NT2/D1 (cell line): ENCODE measurements at regions not wholly inside any gene's neighbourhood (a gene's known extent, or its start where the extent isn't known, plus 50 kb on each side); places are given as distances from the start of the nearest gene placed in this dataset.

Source experiments
- DNase-seq: peaks from one replicate; pipeline ENCODE4 v3.0.0-alpha.2; 2011; ENCODE audit warnings: low read depth, low spot score
- H3K27me3 ChIP-seq: 2 replicates; pipeline ENCODE4 v1.6.0; 2011; ENCODE audit warnings: mild to moderate bottlenecking; ENCODE audit not compliant: insufficient read length, insufficient read depth
- H3K36me3 ChIP-seq: 2 replicates; pipeline ENCODE4 v1.6.1; 2011; ENCODE audit warnings: mild to moderate bottlenecking, low read length, mixed read lengths; ENCODE audit not compliant: insufficient read depth, insufficient read length
- H3K4me1 ChIP-seq: 2 replicates; pipeline ENCODE4 v1.5.1; 2011; ENCODE audit not compliant: insufficient read depth, insufficient read length
- H3K4me3 ChIP-seq: 2 replicates; pipeline ENCODE4 v1.5.1; 2011; ENCODE audit warnings: low read depth; ENCODE audit not compliant: insufficient read length
- H3K9ac ChIP-seq: 2 replicates; pipeline ENCODE4 v1.6.0; 2011; ENCODE audit warnings: low read depth; ENCODE audit not compliant: insufficient read length
- H3K9me3 ChIP-seq: 2 replicates; pipeline ENCODE4 v1.5.1; 2011; ENCODE audit warnings: mild to moderate bottlenecking, low read length; ENCODE audit not compliant: insufficient read depth
- SUZ12 ChIP-seq: IDR thresholded peaks from 2 replicates; pipeline ENCODE4 v1.6.1; 2011; ENCODE audit not compliant: insufficient read length, insufficient read depth; ENCODE audit errors: extremely low read depth
- YY1 ChIP-seq: IDR thresholded peaks from 2 replicates; pipeline ENCODE4 v1.6.1; 2011; ENCODE audit not compliant: insufficient read length, insufficient read depth
- ZNF274 ChIP-seq: IDR thresholded peaks from 2 replicates; pipeline ENCODE4 v1.6.1; 2011; ENCODE audit warnings: mild to moderate bottlenecking, low read depth, low read length

DNA sequence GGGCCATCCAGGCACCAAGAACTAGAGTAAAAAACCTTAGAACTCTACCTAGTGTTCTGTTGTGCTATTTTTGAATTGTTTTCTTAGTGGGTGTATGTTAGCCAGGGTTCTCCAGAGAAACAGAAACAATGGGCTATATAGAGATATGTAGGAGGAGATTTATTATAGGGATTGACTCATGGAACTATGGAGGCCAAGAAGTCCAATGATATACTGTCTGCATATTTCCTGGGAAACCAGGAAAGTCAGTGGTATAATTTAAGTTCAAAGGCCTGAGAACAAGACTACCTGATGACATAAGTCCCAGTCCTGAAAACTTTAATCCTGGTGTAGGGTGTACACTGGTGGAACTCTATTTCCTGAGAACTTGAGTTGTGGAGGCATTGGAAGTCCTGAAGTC, 108.7 kb upstream of the ACVR1 start:
- Histone ChIP-seq H3K4me1 (no peaks in the 10 kb centered on the region), H3K36me3 (no peaks in the 10 kb centered on the region), H3K9ac (no peak overlapping the region), H3K27me3 (no peaks in the 10 kb centered on the region), H3K4me3 (no peak overlapping the region), H3K9me3 (peaks cover 17% of the 10 kb centered on the region; the same call in 1 of the 2 replicates)
- TF ChIP-seq YY1 (no peak), ZNF274 (no peak), SUZ12 (no peak)
- DNase-seq = no peak

DNA sequence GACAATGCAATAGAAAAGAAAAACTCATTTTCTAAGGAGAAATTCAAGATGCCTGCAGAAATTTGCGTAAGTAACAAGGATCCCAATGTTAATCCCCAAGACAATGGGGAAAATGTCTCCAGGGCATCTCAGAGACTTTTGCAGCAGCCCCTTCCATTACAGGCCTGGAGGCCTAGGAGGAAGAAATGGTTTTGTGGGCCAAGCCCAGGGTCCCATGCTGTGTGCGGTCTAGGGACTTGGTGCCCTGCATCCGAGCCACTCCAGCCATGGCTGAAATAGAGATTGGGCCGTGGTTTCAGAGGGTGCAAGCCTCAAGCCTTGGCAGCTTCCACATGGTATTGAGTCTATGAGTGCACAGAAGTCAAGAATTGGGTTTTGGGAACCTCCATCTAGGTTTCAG, 103.9 kb upstream of the ACVR1 start:
- Histone ChIP-seq H3K27me3 (no peaks in the 10 kb centered on the region), H3K9me3 (peaks cover 25% of the 10 kb centered on the region; the same call in 1 of the 2 replicates), H3K36me3 (no peaks in the 10 kb centered on the region), H3K4me3 (no peak overlapping the region), H3K9ac (no peak overlapping the region), H3K4me1 (no peaks in the 10 kb centered on the region)
- TF ChIP-seq ZNF274 = no peak
- TF ChIP-seq SUZ12 = no peak
- TF ChIP-seq YY1 = no peak
- DNase-seq = no peak

GRCh38 chr2:157971702-157972101, 95.6 kb upstream of the ACVR1 start:
- Histone ChIP-seq H3K36me3 (no peaks in the 10 kb centered on the region), H3K4me1 (no peaks in the 10 kb centered on the region), H3K4me3 (no peak overlapping the region), H3K9me3 (peaks cover 6% of the 10 kb centered on the region), H3K9ac (no peak overlapping the region), H3K27me3 (no peaks in the 10 kb centered on the region)
- peak; percentile 35 for DNase-seq
- TF ChIP-seq ZNF274 (no peak), SUZ12 (no peak), YY1 (no peak)

DNA sequence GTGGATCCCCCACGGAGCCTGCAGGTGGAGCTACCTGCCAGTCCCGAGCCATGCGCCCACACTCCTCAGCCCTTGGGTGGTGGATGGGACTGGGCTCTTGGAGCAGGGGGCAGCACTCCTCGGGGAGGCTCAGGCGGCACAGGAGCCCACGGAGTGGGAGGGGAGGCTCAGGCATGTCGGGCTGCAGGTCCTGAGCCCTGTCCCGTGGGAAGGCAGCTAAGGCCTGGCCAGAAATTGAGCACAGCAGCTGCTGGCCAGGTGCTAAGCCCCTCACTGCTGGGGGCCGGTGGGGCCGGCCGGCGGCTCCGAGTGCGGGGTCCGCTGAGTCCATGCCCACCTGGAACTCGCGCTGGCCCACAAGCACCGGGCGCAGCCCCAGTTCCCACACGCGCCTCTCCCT, 91.7 kb upstream of the ACVR1 start:
- H3K9ac ChIP-seq = no peak overlapping the region
- TF ChIP-seq SUZ12 (no peak), YY1 (no peak), ZNF274 (no peak)
- H3K27me3 ChIP-seq = no peaks in the 10 kb centered on the region
- no peak for DNase-seq
- H3K36me3 ChIP-seq = no peaks in the 10 kb centered on the region
- H3K4me3 ChIP-seq = no peak overlapping the region
- H3K4me1 ChIP-seq = no peaks in the 10 kb centered on the region
- peaks cover 6% of the 10 kb centered on the region for H3K9me3 ChIP-seq

- H3K9ac ChIP-seq = no peak overlapping the region
- H3K9me3 ChIP-seq = peaks cover 51% of the 10 kb centered on the region
- H3K36me3 ChIP-seq = no peaks in the 10 kb centered on the region
- H3K4me3 ChIP-seq = no peak overlapping the region
- DNase-seq = no peak
- TF ChIP-seq YY1 (no peak), SUZ12 (no peak), ZNF274 (no peak)
- no peaks in the 10 kb centered on the region for H3K4me1 ChIP-seq
- H3K27me3 ChIP-seq = no peaks in the 10 kb centered on the region
These were observed 83.1 kb upstream of the ACVR1 start for GRCh38 chr2:157959249-157959648.

DNA sequence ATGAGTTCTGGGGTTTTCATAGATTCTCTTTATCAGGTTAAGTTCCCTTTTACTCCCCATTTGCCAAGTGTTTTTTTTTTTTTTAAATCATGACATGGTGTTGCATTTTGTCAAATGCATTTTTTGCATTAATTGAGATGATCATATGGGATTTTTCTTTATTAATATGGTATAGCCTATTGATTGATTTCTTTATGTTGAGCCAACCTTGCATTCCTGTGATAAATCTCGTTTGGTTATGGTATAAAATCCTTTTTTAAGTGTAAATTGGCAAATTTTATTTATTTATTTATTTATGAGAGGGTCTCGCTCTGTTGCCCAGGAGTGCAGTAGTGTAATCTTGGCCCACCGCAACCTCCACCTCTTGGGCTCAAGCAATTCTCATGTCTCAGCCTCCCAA, 81.5 kb upstream of the ACVR1 start:
- Histone ChIP-seq H3K4me1 (no peaks in the 10 kb centered on the region), H3K9me3 (peaks cover 51% of the 10 kb centered on the region), H3K27me3 (no peaks in the 10 kb centered on the region), H3K9ac (no peak overlapping the region), H3K36me3 (no peaks in the 10 kb centered on the region), H3K4me3 (no peak overlapping the region)
- DNase-seq = no peak
- TF ChIP-seq YY1 = no peak
- no peak for TF ChIP-seq SUZ12
- TF ChIP-seq ZNF274 = no peak

DNA sequence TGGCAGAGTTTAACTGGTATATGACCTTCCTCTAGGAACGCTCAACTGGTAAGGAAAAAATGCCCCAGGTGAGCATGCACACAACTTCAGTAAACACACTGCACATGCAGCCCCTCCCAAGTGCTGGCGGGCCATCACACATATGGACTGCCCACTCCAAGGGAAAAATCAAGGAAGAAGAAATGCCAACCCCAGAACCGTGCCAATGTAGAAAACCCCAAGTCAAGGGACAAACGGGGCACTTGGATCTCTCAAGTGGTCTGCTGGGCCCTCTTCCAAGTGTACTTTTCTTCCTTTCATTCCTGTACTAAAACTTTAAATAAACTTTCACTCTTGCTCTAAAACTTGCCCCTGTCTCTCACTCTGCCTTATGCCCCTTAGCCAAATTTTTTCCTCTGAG, 76.4 kb upstream of the ACVR1 start:
- H3K4me1 ChIP-seq = no peaks in the 10 kb centered on the region
- no peak overlapping the region for H3K4me3 ChIP-seq
- no peak for DNase-seq

GRCh38 chr2:157948856-157949255, 72.7 kb upstream of the ACVR1 start:
- H3K36me3 ChIP-seq = no peaks in the 10 kb centered on the region
- H3K4me1 ChIP-seq = no peaks in the 10 kb centered on the region
- TF ChIP-seq SUZ12 = no peak
- no peak for TF ChIP-seq ZNF274
- no peak for TF ChIP-seq YY1
- H3K9ac ChIP-seq = no peak overlapping the region
- H3K9me3 ChIP-seq = no peaks in the 10 kb centered on the region
- H3K27me3 ChIP-seq = no peaks in the 10 kb centered on the region
- DNase-seq = no peak
- no peak overlapping the region for H3K4me3 ChIP-seq

More for the DNA sequence above, 76.4 kb upstream of the ACVR1 start:
- no peaks in the 10 kb centered on the region for H3K27me3 ChIP-seq
- peaks cover 25% of the 10 kb centered on the region for H3K9me3 ChIP-seq
- H3K36me3 ChIP-seq = no peaks in the 10 kb centered on the region
- no peak overlapping the region for H3K9ac ChIP-seq
- no peak for TF ChIP-seq ZNF274
- TF ChIP-seq SUZ12 = no peak
- no peak for TF ChIP-seq YY1
